Neural cell (in vitro differentiated cells): ENCODE measurements at regions not wholly inside any gene's neighbourhood (a gene's known extent, or its start where the extent isn't known, plus 50 kb on each side); places are given as distances from the start of the nearest gene placed in this dataset.

ENCODE experiments used
- H2AFZ ChIP-seq: fragments of 200-600, 300-800 bp; sonication (generic), shearing (Covaris generic); 2 replicates; pipeline ENCODE4 v1.6.0; 2014; ENCODE audit warnings: low read depth, mild to moderate bottlenecking, antibody characterized with exemption, low read length, moderate library complexity
- H3F3A ChIP-seq: fragments of 200-600 bp; shearing (Covaris generic); 2 replicates; pipeline ENCODE4 v1.6.1; 2016; ENCODE audit warnings: mild to moderate bottlenecking, moderate library complexity, mixed read lengths, antibody characterized with exemption, low read length; ENCODE audit not compliant: insufficient read depth, poor library complexity, severe bottlenecking
- H3K27ac ChIP-seq: fragments of 200-600, 300-800 bp; sonication (generic), shearing (Covaris generic); 2 replicates; pipeline ENCODE4 v1.5.1; 2014; ENCODE audit warnings: mild to moderate bottlenecking, low read length, moderate library complexity
- H3K27me3 ChIP-seq: fragments of 300-800, 200-600 bp; sonication (generic), shearing (Covaris generic); 2 replicates; pipeline ENCODE4 v1.6.0; 2014; ENCODE audit warnings: mild to moderate bottlenecking, low read depth, low read length, moderate library complexity; ENCODE audit not compliant: insufficient read depth
- H3K36me3 ChIP-seq: fragments of 300-800, 200-600 bp; sonication (generic), shearing (Covaris generic); 2 replicates; pipeline ENCODE4 v1.5.1; 2014; ENCODE audit warnings: mild to moderate bottlenecking, antibody characterized with exemption, low read length, moderate library complexity; ENCODE audit not compliant: insufficient read depth
- H3K4me2 ChIP-seq: fragments of 300-800, 200-600 bp; sonication (generic), shearing (Covaris generic); 2 replicates; pipeline ENCODE4 v1.6.0; 2014; ENCODE audit warnings: mild to moderate bottlenecking, low read length
- H3K4me3 ChIP-seq: fragments of 300-800, 200-600 bp; sonication (generic), shearing (Covaris generic); 2 replicates; pipeline ENCODE4 v1.5.1; 2014; ENCODE audit warnings: mild to moderate bottlenecking, low read length, moderate library complexity
- H3K79me2 ChIP-seq: fragments of 200-600 bp; shearing (Covaris generic); replicated peaks from 2 replicates; pipeline ENCODE4 v1.6.0; 2014; ENCODE audit warnings: mild to moderate bottlenecking, low read length, moderate library complexity; ENCODE audit not compliant: insufficient read depth
- H3K9ac ChIP-seq: fragments of 300-800, 200-600 bp; sonication (generic), shearing (Covaris generic); 2 replicates; pipeline ENCODE4 v1.6.1; 2016; ENCODE audit warnings: mild to moderate bottlenecking, low read length, mixed read lengths
- H3K9me2 ChIP-seq: fragments of 200-600 bp; shearing (Covaris generic); 2 replicates; pipeline ENCODE4 v1.6.1; 2016; ENCODE audit warnings: mild to moderate bottlenecking, low read length, mixed read lengths; ENCODE audit not compliant: insufficient read depth
- H3K9me3 ChIP-seq: fragments of 200-600, 300-800 bp; sonication (generic), shearing (Covaris generic); 2 replicates; pipeline ENCODE4 v1.6.1; 2016; ENCODE audit warnings: mild to moderate bottlenecking, mixed run types, low read length, moderate library complexity, mixed read lengths
- H4K20me1 ChIP-seq: fragments of 200-600 bp; shearing (Covaris generic); 2 replicates; pipeline ENCODE4 v1.6.1; 2016; ENCODE audit warnings: mild to moderate bottlenecking, mixed run types; ENCODE audit not compliant: insufficient read depth
- EP300 ChIP-seq: fragments of 450-650 bp; conservative IDR thresholded peaks from 2 replicates; pipeline ENCODE4 v1.6.1; 2014; ENCODE audit warnings: antibody characterized with exemption, mild to moderate bottlenecking, moderate library complexity; ENCODE audit not compliant: poor library complexity, severe bottlenecking
- EZH2 ChIP-seq: fragments of 200-600, 300-800 bp; shearing (Covaris generic), sonication (generic); IDR thresholded peaks from 2 replicates; pipeline ENCODE4 v1.6.1; 2014; ENCODE audit warnings: antibody characterized with exemption, low read length, borderline replicate concordance, mild to moderate bottlenecking; ENCODE audit not compliant: insufficient read depth, poor library complexity, severe bottlenecking
- MXI1 ChIP-seq: fragments of 450-650 bp; conservative IDR thresholded peaks from 2 replicates; pipeline ENCODE4 v1.6.1; 2014; ENCODE audit warnings: antibody characterized with exemption, mild to moderate bottlenecking; ENCODE audit not compliant: poor library complexity, severe bottlenecking
- POLR2AphosphoS5 ChIP-seq: IDR thresholded peaks from 2 replicates; pipeline ENCODE4 v1.6.1; 2012
- RAD21 ChIP-seq: fragments of 450-650 bp; conservative IDR thresholded peaks from 2 replicates; pipeline ENCODE4 v1.6.1; 2014; ENCODE audit warnings: antibody characterized with exemption, mild to moderate bottlenecking, moderate library complexity
- REST ChIP-seq: IDR thresholded peaks from 2 replicates; pipeline ENCODE4 v1.6.1; 2012; ENCODE audit warnings: borderline replicate concordance
- SMC3 ChIP-seq: fragments of 450-650 bp; conservative IDR thresholded peaks from 2 replicates; pipeline ENCODE4 v1.6.1; 2014; ENCODE audit warnings: antibody characterized with exemption, mild to moderate bottlenecking, moderate library complexity; ENCODE audit not compliant: poor library complexity
- TAF1 ChIP-seq: IDR thresholded peaks from 2 replicates; pipeline ENCODE4 v1.6.1; 2012; ENCODE audit warnings: low read depth
- TF ChIP-seq, protein P1 (sequence below): fragments of 450-650 bp; IDR thresholded peaks from 2 replicates; pipeline ENCODE4 v1.5.1; 2014; ENCODE audit warnings: antibody characterized with exemption, mild to moderate bottlenecking, moderate library complexity; ENCODE audit not compliant: poor library complexity, severe bottlenecking

- Histone ChIP-seq H3K27me3 (no peaks in the 10 kb centered on the region), H3K4me3 (no peak overlapping the region), H3K36me3 (no peaks in the 10 kb centered on the region), H3F3A (no peaks in the 10 kb centered on the region), H3K9me2 (no peaks in the 10 kb centered on the region), H3K4me2 (no peak overlapping the region), H3K9me3 (no peaks in the 10 kb centered on the region), H3K9ac (no peak overlapping the region), H2AFZ (no peak overlapping the region), H3K27ac (no peak overlapping the region), H3K79me2 (no peaks in the 10 kb centered on the region), H4K20me1 (no peaks in the 10 kb centered on the region)
- TF ChIP-seq EZH2 (no peak), REST (no peak), MXI1 (no peak), SMC3 (no peak), TAF1 (no peak), EP300 (no peak), RAD21 (no peak), POLR2AphosphoS5 (no peak)
- TF ChIP-seq, protein P1, sequence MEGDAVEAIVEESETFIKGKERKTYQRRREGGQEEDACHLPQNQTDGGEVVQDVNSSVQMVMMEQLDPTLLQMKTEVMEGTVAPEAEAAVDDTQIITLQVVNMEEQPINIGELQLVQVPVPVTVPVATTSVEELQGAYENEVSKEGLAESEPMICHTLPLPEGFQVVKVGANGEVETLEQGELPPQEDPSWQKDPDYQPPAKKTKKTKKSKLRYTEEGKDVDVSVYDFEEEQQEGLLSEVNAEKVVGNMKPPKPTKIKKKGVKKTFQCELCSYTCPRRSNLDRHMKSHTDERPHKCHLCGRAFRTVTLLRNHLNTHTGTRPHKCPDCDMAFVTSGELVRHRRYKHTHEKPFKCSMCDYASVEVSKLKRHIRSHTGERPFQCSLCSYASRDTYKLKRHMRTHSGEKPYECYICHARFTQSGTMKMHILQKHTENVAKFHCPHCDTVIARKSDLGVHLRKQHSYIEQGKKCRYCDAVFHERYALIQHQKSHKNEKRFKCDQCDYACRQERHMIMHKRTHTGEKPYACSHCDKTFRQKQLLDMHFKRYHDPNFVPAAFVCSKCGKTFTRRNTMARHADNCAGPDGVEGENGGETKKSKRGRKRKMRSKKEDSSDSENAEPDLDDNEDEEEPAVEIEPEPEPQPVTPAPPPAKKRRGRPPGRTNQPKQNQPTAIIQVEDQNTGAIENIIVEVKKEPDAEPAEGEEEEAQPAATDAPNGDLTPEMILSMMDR = no peak
Measured at GRCh38 chr4:177196615-177197014, 113.1 kb upstream of the NEIL3 start.

DNA sequence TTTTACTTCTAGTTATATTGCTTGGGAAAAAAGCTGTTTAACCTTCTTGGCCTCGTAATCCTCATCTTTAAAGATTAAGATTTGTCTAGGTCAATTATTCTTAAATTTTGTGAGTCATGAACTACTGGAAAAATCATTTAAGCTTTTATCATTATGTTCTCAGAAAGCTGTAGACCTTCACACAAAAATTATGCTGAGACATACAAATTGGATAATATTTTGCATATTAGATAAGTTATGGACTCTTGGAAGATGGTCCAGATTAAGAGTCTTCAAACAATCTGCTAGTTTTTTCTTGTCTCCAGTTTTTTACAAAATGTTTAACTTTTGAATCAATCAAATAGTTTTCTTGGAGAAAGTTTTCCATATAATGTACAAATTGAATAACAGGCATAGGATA is 108.1 kb upstream of the NEIL3 start:
- Histone ChIP-seq H3K4me3 (no peak overlapping the region), H3F3A (no peaks in the 10 kb centered on the region), H3K9me2 (no peaks in the 10 kb centered on the region), H3K27ac (no peak overlapping the region), H3K9me3 (no peaks in the 10 kb centered on the region), H3K4me2 (no peak overlapping the region), H2AFZ (no peak overlapping the region), H3K27me3 (no peaks in the 10 kb centered on the region), H4K20me1 (no peaks in the 10 kb centered on the region), H3K36me3 (no peaks in the 10 kb centered on the region), H3K9ac (no peak overlapping the region), H3K79me2 (no peaks in the 10 kb centered on the region)
- no peak for TF ChIP-seq MXI1
- TF ChIP-seq, protein P1 = no peak
- no peak for TF ChIP-seq TAF1
- no peak for TF ChIP-seq SMC3
- no peak for TF ChIP-seq EP300
- no peak for TF ChIP-seq POLR2AphosphoS5
- no peak for TF ChIP-seq REST
- TF ChIP-seq RAD21 = no peak
- TF ChIP-seq EZH2 = no peak
